Ishikawa (cell line): ENCODE measurements at regions not wholly inside any gene's neighbourhood (a gene's known extent, or its start where the extent isn't known, plus 50 kb on each side); places are given as distances from the start of the nearest gene placed in this dataset.

Source experiments
- CEBPB ChIP-seq: IDR thresholded peaks from 2 replicates; pipeline ENCODE4 v1.6.1; 2012
- EGR1 ChIP-seq: IDR thresholded peaks from 2 replicates; pipeline ENCODE4 v1.6.1; 2012
- EP300 ChIP-seq: IDR thresholded peaks from 2 replicates; pipeline ENCODE4 v1.6.1; 2012; ENCODE audit warnings: borderline replicate concordance
- FOXM1 ChIP-seq: IDR thresholded peaks from 2 replicates; pipeline ENCODE4 v1.6.1; 2012; ENCODE audit warnings: low read depth, borderline replicate concordance
- NFIC ChIP-seq: IDR thresholded peaks from 2 replicates; pipeline ENCODE4 v1.6.1; 2012
- RAD21 ChIP-seq: IDR thresholded peaks from 2 replicates; pipeline ENCODE4 v1.6.1; 2012; ENCODE audit warnings: low read depth
- TAF1 ChIP-seq: IDR thresholded peaks from 2 replicates; pipeline ENCODE4 v1.6.1; 2012; ENCODE audit warnings: low read depth, mild to moderate bottlenecking
- TCF12 ChIP-seq: IDR thresholded peaks from 2 replicates; pipeline ENCODE4 v1.6.1; 2012; ENCODE audit warnings: low read depth
- YY1 ChIP-seq: IDR thresholded peaks from 2 replicates; pipeline ENCODE4 v1.6.1; 2012; ENCODE audit warnings: low read depth
- ZBTB7A ChIP-seq: IDR thresholded peaks from 2 replicates; pipeline ENCODE4 v1.6.1; 2012; ENCODE audit warnings: low read depth
- TF ChIP-seq, protein P1 (sequence below): IDR thresholded peaks from 2 replicates; pipeline ENCODE4 v1.6.1; 2012; ENCODE audit warnings: low read depth, mild to moderate bottlenecking
- TF ChIP-seq, protein P2 (sequence below): IDR thresholded peaks from 2 replicates; pipeline ENCODE4 v1.6.1; 2012
- TF ChIP-seq, protein P3 (sequence below): IDR thresholded peaks from 2 replicates; pipeline ENCODE4 v1.6.1; 2012

DNA sequence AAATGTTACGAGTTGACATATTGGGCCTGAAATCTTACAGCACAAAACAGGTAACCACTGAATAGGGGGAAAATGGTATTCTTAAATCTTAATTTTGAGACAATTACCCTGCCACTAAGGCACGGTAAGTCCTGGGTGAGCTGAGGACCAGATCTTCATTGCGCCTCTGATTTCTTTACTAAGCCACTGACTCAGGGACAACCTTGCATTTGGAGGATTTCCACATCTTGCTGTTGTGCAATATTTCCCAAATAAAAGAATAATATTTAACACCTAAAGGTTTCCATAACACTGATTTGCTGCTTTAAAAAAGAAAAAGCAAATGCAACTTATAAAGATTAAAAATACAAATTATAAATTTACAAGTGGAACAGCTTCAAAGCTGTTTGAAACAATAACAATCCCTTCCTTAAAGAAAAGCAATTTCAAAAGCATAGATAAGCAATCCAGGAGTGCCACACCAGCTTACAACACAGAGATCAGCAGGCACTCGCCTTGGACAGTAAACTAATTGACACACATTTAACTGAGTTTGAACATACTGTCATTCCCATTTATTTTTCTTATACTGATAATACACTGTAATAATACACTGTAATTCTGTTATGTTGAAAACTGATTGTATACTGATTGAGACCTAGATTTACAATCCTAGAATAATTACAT is 79.6 kb upstream of the DOCK9 start:
- no peak for TF ChIP-seq TAF1
- TF ChIP-seq EGR1: no peak
- TF ChIP-seq, protein P1, sequence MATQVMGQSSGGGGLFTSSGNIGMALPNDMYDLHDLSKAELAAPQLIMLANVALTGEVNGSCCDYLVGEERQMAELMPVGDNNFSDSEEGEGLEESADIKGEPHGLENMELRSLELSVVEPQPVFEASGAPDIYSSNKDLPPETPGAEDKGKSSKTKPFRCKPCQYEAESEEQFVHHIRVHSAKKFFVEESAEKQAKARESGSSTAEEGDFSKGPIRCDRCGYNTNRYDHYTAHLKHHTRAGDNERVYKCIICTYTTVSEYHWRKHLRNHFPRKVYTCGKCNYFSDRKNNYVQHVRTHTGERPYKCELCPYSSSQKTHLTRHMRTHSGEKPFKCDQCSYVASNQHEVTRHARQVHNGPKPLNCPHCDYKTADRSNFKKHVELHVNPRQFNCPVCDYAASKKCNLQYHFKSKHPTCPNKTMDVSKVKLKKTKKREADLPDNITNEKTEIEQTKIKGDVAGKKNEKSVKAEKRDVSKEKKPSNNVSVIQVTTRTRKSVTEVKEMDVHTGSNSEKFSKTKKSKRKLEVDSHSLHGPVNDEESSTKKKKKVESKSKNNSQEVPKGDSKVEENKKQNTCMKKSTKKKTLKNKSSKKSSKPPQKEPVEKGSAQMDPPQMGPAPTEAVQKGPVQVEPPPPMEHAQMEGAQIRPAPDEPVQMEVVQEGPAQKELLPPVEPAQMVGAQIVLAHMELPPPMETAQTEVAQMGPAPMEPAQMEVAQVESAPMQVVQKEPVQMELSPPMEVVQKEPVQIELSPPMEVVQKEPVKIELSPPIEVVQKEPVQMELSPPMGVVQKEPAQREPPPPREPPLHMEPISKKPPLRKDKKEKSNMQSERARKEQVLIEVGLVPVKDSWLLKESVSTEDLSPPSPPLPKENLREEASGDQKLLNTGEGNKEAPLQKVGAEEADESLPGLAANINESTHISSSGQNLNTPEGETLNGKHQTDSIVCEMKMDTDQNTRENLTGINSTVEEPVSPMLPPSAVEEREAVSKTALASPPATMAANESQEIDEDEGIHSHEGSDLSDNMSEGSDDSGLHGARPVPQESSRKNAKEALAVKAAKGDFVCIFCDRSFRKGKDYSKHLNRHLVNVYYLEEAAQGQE: no peak
- no peak for TF ChIP-seq RAD21
- no peak for TF ChIP-seq YY1
- TF ChIP-seq, protein P2, sequence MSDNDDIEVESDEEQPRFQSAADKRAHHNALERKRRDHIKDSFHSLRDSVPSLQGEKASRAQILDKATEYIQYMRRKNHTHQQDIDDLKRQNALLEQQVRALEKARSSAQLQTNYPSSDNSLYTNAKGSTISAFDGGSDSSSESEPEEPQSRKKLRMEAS: no peak
- TF ChIP-seq NFIC: no peak
- TF ChIP-seq EP300: no peak
- no peak for TF ChIP-seq TCF12
- TF ChIP-seq, protein P3, sequence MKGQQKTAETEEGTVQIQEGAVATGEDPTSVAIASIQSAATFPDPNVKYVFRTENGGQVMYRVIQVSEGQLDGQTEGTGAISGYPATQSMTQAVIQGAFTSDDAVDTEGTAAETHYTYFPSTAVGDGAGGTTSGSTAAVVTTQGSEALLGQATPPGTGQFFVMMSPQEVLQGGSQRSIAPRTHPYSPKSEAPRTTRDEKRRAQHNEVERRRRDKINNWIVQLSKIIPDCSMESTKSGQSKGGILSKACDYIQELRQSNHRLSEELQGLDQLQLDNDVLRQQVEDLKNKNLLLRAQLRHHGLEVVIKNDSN: no peak
- TF ChIP-seq ZBTB7A: no peak
- TF ChIP-seq CEBPB: no peak
- TF ChIP-seq FOXM1: no peak
